ENCODE measurements at regions not wholly inside any gene's neighbourhood (a gene's known extent, or its start where the extent isn't known, plus 50 kb on each side); places are given as distances from the start of the nearest gene placed in this dataset.

DNA sequence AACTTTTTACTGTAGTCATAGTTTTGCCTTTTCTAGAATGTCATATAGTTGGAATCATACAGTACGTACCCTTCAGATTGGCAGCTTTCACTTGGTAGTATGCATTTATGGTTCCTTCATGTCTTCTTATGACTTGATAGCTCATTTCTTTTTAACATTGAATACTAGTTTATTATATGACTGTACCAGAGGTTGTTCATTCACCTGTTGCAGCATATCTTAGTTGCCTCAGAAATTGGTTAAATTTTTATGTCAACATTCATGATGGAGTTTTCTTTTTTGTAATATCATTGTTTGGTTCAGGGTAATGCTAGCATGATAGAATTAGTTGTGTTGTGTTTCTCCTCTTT is 94.8 kb upstream of the CDK13 start:
- TF ChIP-seq, protein P1, sequence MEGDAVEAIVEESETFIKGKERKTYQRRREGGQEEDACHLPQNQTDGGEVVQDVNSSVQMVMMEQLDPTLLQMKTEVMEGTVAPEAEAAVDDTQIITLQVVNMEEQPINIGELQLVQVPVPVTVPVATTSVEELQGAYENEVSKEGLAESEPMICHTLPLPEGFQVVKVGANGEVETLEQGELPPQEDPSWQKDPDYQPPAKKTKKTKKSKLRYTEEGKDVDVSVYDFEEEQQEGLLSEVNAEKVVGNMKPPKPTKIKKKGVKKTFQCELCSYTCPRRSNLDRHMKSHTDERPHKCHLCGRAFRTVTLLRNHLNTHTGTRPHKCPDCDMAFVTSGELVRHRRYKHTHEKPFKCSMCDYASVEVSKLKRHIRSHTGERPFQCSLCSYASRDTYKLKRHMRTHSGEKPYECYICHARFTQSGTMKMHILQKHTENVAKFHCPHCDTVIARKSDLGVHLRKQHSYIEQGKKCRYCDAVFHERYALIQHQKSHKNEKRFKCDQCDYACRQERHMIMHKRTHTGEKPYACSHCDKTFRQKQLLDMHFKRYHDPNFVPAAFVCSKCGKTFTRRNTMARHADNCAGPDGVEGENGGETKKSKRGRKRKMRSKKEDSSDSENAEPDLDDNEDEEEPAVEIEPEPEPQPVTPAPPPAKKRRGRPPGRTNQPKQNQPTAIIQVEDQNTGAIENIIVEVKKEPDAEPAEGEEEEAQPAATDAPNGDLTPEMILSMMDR (conservative IDR thresholded peaks at IDR 0.05) = no peak
- TF ChIP-seq ZFX (IDR thresholded peaks at IDR 0.05) = no peak

Measured in C4-2B (cell line).